Fibroblast of skin of abdomen (primary cell): ENCODE measurements at regions not wholly inside any gene's neighbourhood (a gene's known extent, or its start where the extent isn't known, plus 50 kb on each side); places are given as distances from the start of the nearest gene placed in this dataset.

Source experiments
- DNase-seq: peaks from one replicate; pipeline ENCODE4 v3.0.0-alpha.2; 2013

DNA sequence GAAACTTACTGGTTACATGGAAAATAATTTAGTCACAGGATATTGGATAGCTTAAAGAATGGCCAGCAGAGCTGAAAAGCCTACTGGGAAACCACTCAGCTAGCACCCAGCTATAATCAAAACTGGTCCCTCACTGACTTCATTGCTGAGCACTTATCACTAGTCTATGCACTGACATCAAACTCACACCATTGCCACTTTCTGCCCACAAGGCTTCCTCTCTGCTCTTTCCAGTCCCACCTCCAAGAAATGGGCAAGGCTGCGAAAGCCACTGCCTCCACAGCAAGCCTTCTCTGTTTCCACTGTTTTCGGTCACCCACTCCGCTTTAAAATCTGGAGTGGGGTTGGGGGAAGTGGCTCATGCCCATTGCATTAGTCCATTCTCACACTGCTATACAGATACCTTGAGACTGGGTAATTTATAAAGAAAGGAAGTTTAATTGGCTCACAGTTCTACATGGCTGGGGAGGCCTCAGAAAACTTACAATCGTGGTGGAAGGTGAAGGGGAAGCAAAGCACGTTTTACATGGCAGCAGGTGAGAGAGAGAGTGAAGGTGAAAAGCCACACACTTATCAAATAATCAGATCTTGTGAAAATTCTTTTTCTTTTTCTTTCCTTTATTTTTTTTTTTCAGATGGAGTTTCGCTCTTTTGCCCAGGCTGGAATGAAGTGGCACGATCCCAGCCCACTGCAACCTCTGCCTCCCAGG is 77.0 kb upstream of the CERS6 start:
- no peak for DNase-seq

DNA sequence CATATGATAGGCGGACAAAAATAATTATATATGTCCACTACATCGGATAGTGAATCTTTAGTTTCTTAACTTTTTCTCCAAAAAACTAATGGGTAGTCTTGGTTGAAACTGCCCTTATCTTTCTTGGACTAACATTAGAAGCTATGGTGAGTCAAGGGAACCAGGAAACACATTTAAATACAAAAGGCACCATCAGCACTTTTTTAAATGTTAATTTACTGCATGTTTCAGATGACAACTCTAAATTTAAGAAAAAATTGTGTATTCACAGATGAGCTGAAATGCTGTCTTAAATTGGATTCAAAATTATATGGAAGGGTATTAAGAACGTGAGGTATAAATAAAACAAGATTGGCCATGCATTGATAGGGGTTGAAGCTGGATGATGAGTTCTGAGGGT is 75.6 kb upstream of the CERS6 start:
- DNase-seq = no peak

DNA sequence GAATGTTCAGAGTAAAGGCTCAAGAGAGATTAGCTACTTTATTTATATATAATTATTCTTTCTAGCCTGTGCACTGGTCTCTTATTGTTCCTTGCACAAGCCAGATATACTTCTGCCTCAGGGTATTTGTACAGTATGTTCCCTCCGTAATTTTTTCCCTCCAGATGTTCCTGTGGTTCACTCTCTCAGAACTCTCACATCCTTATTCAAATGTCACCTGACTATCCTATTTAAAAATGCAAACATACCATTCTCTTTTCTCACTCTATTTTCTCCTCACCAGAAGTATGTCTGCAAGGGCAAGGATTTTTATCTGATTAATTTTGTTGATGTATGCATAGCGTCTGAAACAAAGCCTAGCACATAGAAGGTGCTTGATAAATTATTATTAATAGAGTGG is 64.0 kb upstream of the CERS6 start:
- DNase-seq = no peak

DNA sequence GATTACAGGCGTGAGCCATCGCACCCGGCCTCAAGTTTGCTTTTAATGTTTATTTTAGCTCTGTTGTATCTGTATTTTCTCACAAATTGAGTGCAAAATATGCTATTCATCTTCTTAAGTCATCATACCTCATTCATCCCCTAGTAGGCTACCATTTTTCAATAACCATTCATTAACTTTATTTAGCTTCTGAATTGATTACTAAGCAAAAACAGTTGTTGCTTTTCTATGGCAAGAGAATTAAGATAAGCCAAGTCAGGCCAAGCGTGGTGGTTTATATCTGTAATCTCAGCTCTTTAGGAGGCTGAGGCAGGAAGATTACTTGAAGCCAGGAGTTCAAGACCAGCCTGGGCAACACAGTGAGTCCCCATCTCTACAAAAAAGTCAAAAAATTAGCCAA is 63.3 kb upstream of the CERS6 start:
- DNase-seq = no peak

DNA sequence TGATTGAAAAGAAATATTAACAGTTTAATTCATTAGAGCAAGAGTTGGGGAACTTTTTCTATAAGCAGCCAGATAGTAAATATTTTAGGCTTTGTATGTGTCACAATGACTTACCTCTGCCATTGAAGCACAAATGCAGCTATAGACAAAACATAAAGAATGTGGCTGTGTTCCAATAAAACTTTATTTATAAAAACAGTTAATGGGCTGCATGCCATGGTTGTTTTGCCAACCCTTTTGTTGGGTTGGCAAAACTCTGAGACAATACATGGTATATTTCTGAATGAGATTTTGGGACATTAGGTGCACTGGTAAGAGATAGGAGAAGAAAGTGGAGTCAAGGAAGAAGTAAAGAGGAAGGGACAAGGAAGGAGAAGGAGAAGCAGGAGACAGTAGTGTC is 61.8 kb upstream of the CERS6 start:
- DNase-seq = no peak

DNA sequence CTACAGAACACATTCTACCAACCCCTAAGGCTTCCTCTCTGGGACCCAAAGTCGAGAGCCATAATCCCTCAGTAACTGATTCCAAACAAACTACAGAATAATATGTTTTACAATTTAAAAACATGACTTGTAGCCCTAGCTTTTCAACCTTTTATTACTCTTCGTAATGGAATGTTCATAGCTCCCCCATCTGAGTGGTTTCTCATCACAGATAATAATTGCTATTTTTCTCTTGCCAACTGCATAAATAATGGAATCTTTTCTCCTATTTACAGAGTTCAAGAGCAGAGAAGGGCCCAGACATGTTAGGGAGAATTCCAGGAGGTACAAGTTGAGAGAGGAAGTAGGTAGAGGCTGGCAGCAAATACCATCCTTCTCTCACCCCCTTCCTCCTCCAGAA is 59.9 kb upstream of the CERS6 start:
- peak; percentile 10 for DNase-seq

DNA sequence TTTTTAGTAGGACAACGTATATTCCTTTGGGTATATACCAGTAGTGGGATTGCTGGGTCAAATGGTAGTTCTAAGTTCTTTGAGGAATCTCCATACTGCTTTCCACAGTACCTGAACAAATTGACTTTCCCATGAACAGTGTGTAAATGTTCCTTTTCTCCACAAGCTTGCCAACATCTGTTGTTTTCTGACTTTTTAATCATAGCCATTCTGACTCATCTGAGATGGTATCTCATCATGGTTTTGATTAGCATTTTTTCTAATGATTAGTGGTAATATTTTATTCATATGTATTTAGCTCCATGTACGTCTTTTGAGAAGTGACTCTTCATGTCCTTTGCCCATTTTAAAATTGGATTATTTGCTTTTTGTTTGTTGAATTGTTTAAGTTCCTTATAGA is 58.4 kb upstream of the CERS6 start:
- peak; percentile 4 for DNase-seq

DNA sequence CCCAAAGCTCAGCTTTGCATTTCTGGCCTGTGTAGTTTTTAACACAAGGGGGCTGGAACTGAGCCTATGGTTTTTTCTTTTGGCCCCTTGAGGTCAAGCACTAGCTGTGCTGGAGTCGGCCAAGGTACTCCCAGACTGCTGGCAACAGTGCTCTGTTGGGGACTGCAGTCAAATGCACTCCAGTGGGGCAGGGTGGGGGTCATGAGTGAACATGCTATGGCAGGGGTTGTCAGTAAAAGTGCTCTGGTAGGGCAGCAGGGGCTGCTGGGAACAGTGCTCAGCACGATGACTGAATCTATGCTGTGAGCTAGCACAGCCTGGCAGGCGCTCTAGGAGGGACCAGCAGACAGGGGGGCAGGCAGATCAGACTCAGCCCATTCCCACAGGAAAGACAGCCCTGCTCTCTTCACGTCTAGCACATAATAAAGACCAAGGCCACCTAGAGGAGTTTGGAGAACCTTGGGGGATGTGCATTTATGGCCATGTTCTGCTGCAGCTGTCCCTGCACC is 55.0 kb upstream of the CERS6 start:
- DNase-seq = no peak

DNA sequence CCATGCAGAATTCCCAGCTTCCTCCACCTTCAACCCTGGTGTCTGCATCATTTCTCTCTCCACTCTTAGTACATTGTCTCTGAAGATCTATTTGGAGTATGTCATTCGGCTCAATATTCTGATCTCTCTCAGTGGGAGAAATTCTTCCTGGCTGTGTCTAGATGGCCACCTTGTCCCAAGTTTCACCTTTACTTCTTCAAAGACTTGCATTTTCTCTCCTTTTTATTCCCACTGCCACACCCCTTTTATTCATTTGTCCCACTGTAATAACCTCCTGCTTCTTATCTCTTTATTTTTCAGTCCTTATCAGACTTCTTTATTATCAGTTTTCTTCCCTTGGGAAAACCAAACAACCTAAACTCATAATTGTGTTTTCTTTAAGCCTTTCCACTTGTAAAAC is 54.3 kb upstream of the CERS6 start:
- no peak for DNase-seq

DNA sequence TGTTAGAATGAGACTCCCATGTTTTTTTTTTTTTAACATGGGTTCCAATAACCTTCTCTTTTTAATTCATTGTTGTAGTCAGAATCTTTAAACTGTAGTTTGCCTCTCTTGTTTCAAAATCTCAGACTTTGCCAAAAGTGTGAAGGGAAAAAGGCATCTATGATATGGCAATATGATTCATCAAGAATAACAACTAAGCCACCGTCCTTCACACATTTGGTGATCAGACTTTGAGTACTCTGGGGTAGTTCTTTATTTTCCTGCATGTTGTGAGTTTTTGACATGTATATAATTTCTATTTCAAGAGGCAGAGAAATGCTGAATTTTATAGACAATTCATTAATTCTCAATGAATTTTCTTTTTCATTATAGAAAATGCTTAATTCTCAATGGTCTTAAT is 53.5 kb upstream of the CERS6 start:
- DNase-seq = no peak

DNA sequence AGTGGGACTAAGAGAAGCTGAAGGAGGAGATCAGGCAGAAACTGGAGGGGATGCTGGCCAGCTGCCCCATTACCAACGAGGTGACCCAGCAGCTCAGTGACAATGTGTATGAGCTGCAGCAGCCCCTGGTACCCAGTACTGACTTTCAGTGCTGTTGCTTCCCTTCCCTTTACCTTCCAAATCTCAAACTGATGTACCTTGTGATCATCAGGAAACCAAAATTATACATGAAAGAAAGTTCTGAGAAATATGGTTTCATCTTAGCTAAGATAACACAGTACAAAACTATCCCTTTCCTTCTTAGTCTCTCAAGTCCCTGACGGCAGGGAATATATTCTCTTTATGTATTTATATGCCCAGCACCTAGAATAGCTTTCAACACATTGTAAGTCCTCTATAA is 52.3 kb upstream of the CERS6 start:
- no peak for DNase-seq

DNA sequence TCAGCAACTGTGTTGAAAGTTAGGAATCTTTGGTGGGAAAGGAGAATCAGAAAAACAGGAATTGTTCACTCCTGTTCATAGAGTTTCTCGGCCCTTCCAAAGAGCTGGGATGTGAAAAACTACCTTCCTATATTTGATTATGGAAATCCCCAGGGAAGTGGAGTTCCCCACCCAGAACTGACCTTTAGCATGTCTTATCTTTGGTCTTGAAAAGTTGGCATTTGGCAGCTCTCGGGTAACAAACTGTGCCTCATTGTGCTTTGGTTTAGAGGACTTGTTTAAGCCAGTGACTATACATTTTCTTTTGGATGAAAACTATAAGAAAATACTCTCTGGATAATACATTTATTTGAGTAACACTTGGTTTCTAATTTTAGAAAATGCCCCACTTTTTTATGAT is 51.3 kb upstream of the CERS6 start:
- no peak for DNase-seq
